NB4 (cell line): ENCODE measurements at regions not wholly inside any gene's neighbourhood (a gene's known extent, or its start where the extent isn't known, plus 50 kb on each side); places are given as distances from the start of the nearest gene placed in this dataset.

Experiments used
- CTCF ChIP-seq: IDR thresholded peaks from one replicate; pipeline ENCODE4 v1.5.1; 2012; ENCODE audit warnings: low read depth, low read length
- MAX ChIP-seq: IDR thresholded peaks from 2 replicates; pipeline ENCODE4 v1.6.1; 2011; ENCODE audit warnings: low read depth, low read length
- MYC ChIP-seq: IDR thresholded peaks from 2 replicates; pipeline ENCODE4 v1.6.1; 2011; ENCODE audit warnings: low read depth, low read length
- POLR2A ChIP-seq: IDR thresholded peaks from 2 replicates; pipeline ENCODE4 v1.6.1; 2011; ENCODE audit warnings: mild to moderate bottlenecking; ENCODE audit not compliant: insufficient read length; ENCODE audit errors: extremely low read depth

- TF ChIP-seq POLR2A: no peak
- no peak for TF ChIP-seq CTCF
- TF ChIP-seq MYC: no peak
- no peak for TF ChIP-seq MAX
Observed at GRCh38 chr1:87986130-87986866, 657.6 kb downstream of the LMO4 start.
